IMR-90 (cell line): ENCODE measurements at regions not wholly inside any gene's neighbourhood (a gene's known extent, or its start where the extent isn't known, plus 50 kb on each side); places are given as distances from the start of the nearest gene placed in this dataset.
A peak's percentile ranks its signal among the peaks of the same experiment; 100 is the strongest.

ENCODE experiments used
- ATAC-seq: fragments of 200-7000 bp; cut with Tn5 transposase; 2 replicates; pipeline ENCODE4 v1.9.1; 2020; ENCODE audit warnings: low read depth, mild to moderate bottlenecking, moderate library complexity
- BruUV-seq: library from RNA; stranded (reverse); fragments of 400-500 nt; replicated peaks from 2 replicates; lab custom pipeline; 2021; lab: Mats Ljungman, UMichigan
- CTCF ChIA-PET: fragments of 300-600 bp; formaldehyde crosslinking; extraction: SDS; loops from one replicate; lab custom pipeline; 2021; ENCODE audit warnings: antibody characterized with exemption; lab: Yijun Ruan, JAX
- POLR2A ChIA-PET: fragments of 300-600 bp; sonication (Branson Sonifier 250); formaldehyde crosslinking; loops from one replicate; lab custom pipeline; 2022; ENCODE audit warnings: antibody characterized with exemption; ENCODE audit not compliant: unreplicated experiment; lab: Charles Lee
- DNase-seq: peaks from one replicate; pipeline ENCODE4 v3.0.0; 2013
- H2AFZ ChIP-seq: replicated peaks from 2 replicates; pipeline ENCODE3; 2013; ENCODE audit warnings: low read length, mild to moderate bottlenecking; ENCODE audit not compliant: poor library complexity
- H2AK5ac ChIP-seq: 2 replicates; pipeline ENCODE4 v1.6.1; 2013; ENCODE audit warnings: low read depth, low read length, inconsistent platforms
- H2AK9ac ChIP-seq: replicated peaks from 2 replicates; pipeline ENCODE3; 2013; ENCODE audit warnings: mild to moderate bottlenecking, low read depth, low read length, moderate library complexity; ENCODE audit not compliant: poor library complexity
- H2BK120ac ChIP-seq: 2 replicates; pipeline ENCODE4 v1.6.1; 2013; ENCODE audit warnings: low read depth, low read length, inconsistent platforms
- H2BK15ac ChIP-seq: 3 replicates; pipeline ENCODE4 v1.6.1; 2013; ENCODE audit warnings: low read depth, low read length, inconsistent platforms
- H2BK20ac ChIP-seq: 2 replicates; pipeline ENCODE4 v1.6.1; 2013; ENCODE audit warnings: low read depth, mild to moderate bottlenecking, inconsistent platforms, low read length, moderate library complexity
- H2BK5ac ChIP-seq: 2 replicates; pipeline ENCODE4 v1.6.1; 2013; ENCODE audit warnings: mild to moderate bottlenecking, low read depth, low read length, inconsistent platforms; ENCODE audit not compliant: poor library complexity, severe bottlenecking
- H3K14ac ChIP-seq: replicated peaks from 2 replicates; pipeline ENCODE4 v1.6.1; 2013; ENCODE audit warnings: low read depth, low read length, inconsistent platforms
- H3K18ac ChIP-seq: 2 replicates; pipeline ENCODE4 v1.6.1; 2013; ENCODE audit warnings: low read depth, low read length, control low read depth
- H3K23ac ChIP-seq: 2 replicates; pipeline ENCODE4 v1.6.1; 2013; ENCODE audit warnings: low read depth, low read length, inconsistent platforms
- H3K27ac ChIP-seq: 2 replicates; pipeline ENCODE4 v1.5.1; 2013; ENCODE audit warnings: mild to moderate bottlenecking, control low read depth, low read length; ENCODE audit not compliant: insufficient read depth
- H3K27me3 ChIP-seq: 2 replicates; pipeline ENCODE4 v1.6.1; 2013; ENCODE audit warnings: low read length; ENCODE audit not compliant: control insufficient read depth, insufficient read depth
- H3K36me3 ChIP-seq: 2 replicates; pipeline ENCODE4 v1.6.1; 2013; ENCODE audit warnings: low read length, mixed read lengths; ENCODE audit not compliant: control insufficient read depth, insufficient read depth
- H3K4ac ChIP-seq: 2 replicates; pipeline ENCODE4 v1.6.1; 2013; ENCODE audit warnings: low read depth, low read length, inconsistent platforms
- H3K4me1 ChIP-seq: 2 replicates; pipeline ENCODE4 v1.6.1; 2013; ENCODE audit warnings: low read length, mixed read lengths; ENCODE audit not compliant: control insufficient read depth, insufficient read depth
- H3K4me2 ChIP-seq: 2 replicates; pipeline ENCODE4 v1.6.1; 2013; ENCODE audit warnings: low read depth, mild to moderate bottlenecking, control low read depth, low read length, moderate library complexity
- H3K4me3 ChIP-seq: 2 replicates; pipeline ENCODE4 v1.5.1; 2013; ENCODE audit warnings: low read depth, mild to moderate bottlenecking, control low read depth, low read length, moderate library complexity; ENCODE audit not compliant: insufficient read depth
- H3K56ac ChIP-seq: 2 replicates; pipeline ENCODE4 v1.6.1; 2013; ENCODE audit warnings: low read length, inconsistent platforms; ENCODE audit not compliant: insufficient read depth; ENCODE audit errors: extremely low read depth
- H3K79me1 ChIP-seq, 2 experiments: 2 replicates each; pipeline ENCODE4 v1.6.1; 2013; ENCODE audit warnings: low read length in 2 of 2, inconsistent platforms in 1 of 2, low read depth in 1 of 2
- H3K9ac ChIP-seq: 2 replicates; pipeline ENCODE4 v1.6.1; 2013; ENCODE audit warnings: low read depth, low read length, control low read depth
- H3K9me1 ChIP-seq: 2 replicates; pipeline ENCODE4 v1.6.1; 2013; ENCODE audit warnings: low read length, inconsistent platforms; ENCODE audit not compliant: insufficient read depth
- H3K9me3 ChIP-seq: 2 replicates; pipeline ENCODE4 v1.6.1; 2013; ENCODE audit warnings: low read length; ENCODE audit not compliant: control insufficient read depth, insufficient read depth
- H4K20me1 ChIP-seq: 2 replicates; pipeline ENCODE4 v1.6.1; 2013; ENCODE audit warnings: low read length, inconsistent platforms; ENCODE audit not compliant: insufficient read depth
- H4K5ac ChIP-seq: 2 replicates; pipeline ENCODE4 v1.6.1; 2013; ENCODE audit warnings: mild to moderate bottlenecking, low read depth, low read length, control low read depth
- H4K8ac ChIP-seq, 2 experiments: 2 replicates each; pipeline ENCODE4 v1.6.1; 2013; ENCODE audit warnings: low read depth in 2 of 2, low read length in 2 of 2, control low read depth in 1 of 2, inconsistent platforms in 1 of 2
- H4K91ac ChIP-seq: 2 replicates; pipeline ENCODE4 v1.6.1; 2013; ENCODE audit warnings: low read depth, low read length, inconsistent platforms; ENCODE audit not compliant: insufficient read depth
- BHLHE40 ChIP-seq: fragments of 150-350 bp; IDR thresholded peaks from 2 replicates; pipeline ENCODE4 v1.6.1; 2016; ENCODE audit warnings: mild to moderate bottlenecking, low read depth, low read length
- CHD1 ChIP-seq: IDR thresholded peaks from 2 replicates; pipeline ENCODE4 v1.6.1; 2012; ENCODE audit warnings: low read depth, low read length, improper control_type of control experiment
- CTCF ChIP-seq: conservative IDR thresholded peaks from 2 replicates; pipeline ENCODE4 v1.5.1; 2012; ENCODE audit warnings: mild to moderate bottlenecking, low read depth, low read length, improper control_type of control experiment
- ELK1 ChIP-seq: fragments of 150-350 bp; IDR thresholded peaks from 2 replicates; pipeline ENCODE4 v1.6.1; 2016; ENCODE audit warnings: low read depth, mild to moderate bottlenecking, low read length, moderate library complexity, borderline replicate concordance
- FOS ChIP-seq: fragments of 150-350 bp; IDR thresholded peaks from 2 replicates; pipeline ENCODE4 v1.6.1; 2016; ENCODE audit warnings: low read depth, low read length
- MAFK ChIP-seq: IDR thresholded peaks from 2 replicates; pipeline ENCODE4 v1.6.1; 2012; ENCODE audit warnings: low read depth, low read length, improper control_type of control experiment
- MAZ ChIP-seq: IDR thresholded peaks from 2 replicates; pipeline ENCODE4 v1.6.1; 2012; ENCODE audit warnings: low read depth, mild to moderate bottlenecking, low read length, improper control_type of control experiment, moderate library complexity, borderline replicate concordance
- MXI1 ChIP-seq: IDR thresholded peaks from 2 replicates; pipeline ENCODE4 v1.6.1; 2012; ENCODE audit warnings: low read depth, mild to moderate bottlenecking, low read length, moderate library complexity, borderline replicate concordance
- NFE2L2 ChIP-seq: fragments of 150-350 bp; IDR thresholded peaks from 2 replicates; pipeline ENCODE4 v1.6.1; 2016; ENCODE audit warnings: low read depth, mild to moderate bottlenecking, low read length
- POLR2A ChIP-seq: IDR thresholded peaks from 2 replicates; pipeline ENCODE4 v1.6.1; 2012; ENCODE audit warnings: mild to moderate bottlenecking, low read depth, low read length
- RAD21 ChIP-seq: IDR thresholded peaks from 2 replicates; pipeline ENCODE4 v1.6.1; 2012; ENCODE audit warnings: low read length, improper control_type of control experiment
- RCOR1 ChIP-seq: IDR thresholded peaks from 2 replicates; pipeline ENCODE4 v1.6.1; 2012; ENCODE audit warnings: mild to moderate bottlenecking, low read length, improper control_type of control experiment; ENCODE audit not compliant: insufficient replicate concordance
- RFX5 ChIP-seq: IDR thresholded peaks from 2 replicates; pipeline ENCODE4 v1.8.0; 2012; ENCODE audit warnings: low read depth, mild to moderate bottlenecking, low read length, moderate library complexity
- SMC3 ChIP-seq: fragments of 150-350 bp; IDR thresholded peaks from 2 replicates; pipeline ENCODE4 v1.6.1; 2016; ENCODE audit warnings: low read depth, mild to moderate bottlenecking, antibody characterized with exemption, low read length, moderate library complexity
- USF2 ChIP-seq: fragments of 150-350 bp; IDR thresholded peaks from 2 replicates; pipeline ENCODE4 v1.6.1; 2017; ENCODE audit warnings: mild to moderate bottlenecking, antibody characterized with exemption, low read length, low read depth
- WGBS, 2 experiments: methylation state at CpG; one replicate each; pipeline versions ENCODE4 v1.1.5 to v1.1.7; 2013; ENCODE audit warnings: missing lambda C conversion rate in 2 of 2; ENCODE audit not compliant: insufficient read length in 1 of 2; ENCODE audit errors: extremely low coverage in 2 of 2; 5-methylcytosine and 5-hydroxymethylcytosine counted together
- dilution Hi-C: fragments of 300-500 bp; cut with HindIII; formaldehyde crosslinking; loops from one replicate; pipeline ENCODE4 v1.14.3; 2018; ENCODE audit warnings: low sequenced_read_pairs; ENCODE audit not compliant: unreplicated experiment
- in situ Hi-C: fragments of 300-500 bp; cut with MboI; formaldehyde crosslinking; loops from 3 replicates; pipeline ENCODE4 v1.14.3; 2019; ENCODE audit warnings: low sequenced_read_pairs, inconsistent platforms, mixed read lengths
- intact Hi-C: fragments of 100-400 bp; cut with micrococcal nuclease; formaldehyde crosslinking; loops from 2 replicates; pipeline ENCODE4 v1.10.0; 2022

- H3K27me3 ChIP-seq = peaks cover 1% of the 10 kb centered on the region; the same call in 1 of the 2 replicates
- H2BK15ac ChIP-seq = no peak overlapping the region
- H3K4me1 ChIP-seq = no peaks in the 10 kb centered on the region
- no peak overlapping the region for H4K91ac ChIP-seq
- no peaks in the 10 kb centered on the region for H3K9me1 ChIP-seq
- H2AFZ ChIP-seq = no peak overlapping the region
- no peak overlapping the region for H2AK9ac ChIP-seq
- no peak overlapping the region for H4K5ac ChIP-seq
- no TSS peak for BruUV-seq
- H4K20me1 ChIP-seq = no peaks in the 10 kb centered on the region
- no peaks in the 10 kb centered on the region for H3K36me3 ChIP-seq
- CTCF ChIA-PET = no interaction called here
- no peaks in the 10 kb centered on the region for H3K79me1 ChIP-seq
- H2BK20ac ChIP-seq = no peak overlapping the region
- H3K4me3 ChIP-seq = no peak overlapping the region
- DNase-seq = peak; percentile 4
- H3K18ac ChIP-seq = no peak overlapping the region
- in situ Hi-C loops = no loop called here
- H3K4ac ChIP-seq = no peak overlapping the region
- H2BK120ac ChIP-seq = no peak overlapping the region
- POLR2A ChIA-PET = no interaction called here
- peak; percentile 51 for ATAC-seq
- H3K9ac ChIP-seq = no peak overlapping the region
- no peak overlapping the region for H3K4me2 ChIP-seq
- H3K14ac ChIP-seq = no peak overlapping the region
- no peak overlapping the region for H2BK5ac ChIP-seq
- H3K9me3 ChIP-seq = no peaks in the 10 kb centered on the region
- dilution Hi-C loops = no loop called here
- intact Hi-C loops = no loop called here
- H4K8ac ChIP-seq = no peak overlapping the region
- TF ChIP-seq BHLHE40 (no peak), CTCF (no peak), RCOR1 (no peak), SMC3 (no peak), RFX5 (no peak), ELK1 (no peak), MAZ (no peak), FOS (no peak), RAD21 (no peak), POLR2A (no peak), MAFK (no peak), MXI1 (no peak), USF2 (no peak), NFE2L2 (no peak), CHD1 (no peak)
- 40% methylated on average over 1 of the region's 4 CpGs; no CpG with 5 or more reads in 1 of the 2 experiments for WGBS, 2 experiments
- H3K56ac ChIP-seq = no peak overlapping the region
- no peak overlapping the region for H3K27ac ChIP-seq
- H2AK5ac ChIP-seq = no peak overlapping the region
- H3K23ac ChIP-seq = no peak overlapping the region
These were observed 313.2 kb downstream of the UQCRFS1 start for GRCh38 chr19:28899703-28900102.
